HFF-Myc (cell line): ENCODE measurements at regions not wholly inside any gene's neighbourhood (a gene's known extent, or its start where the extent isn't known, plus 50 kb on each side); places are given as distances from the start of the nearest gene placed in this dataset.
"Not testable (repeated sequence)": the region's sequence is repeated elsewhere in the genome, so short reads cannot be mapped to it uniquely, and the experiment has no call there.

Source experiments
- DNase-seq: peaks from one replicate; pipeline ENCODE4 v3.0.0-alpha.2; 2011; ENCODE audit warnings: low read depth; ENCODE audit errors: extremely low read depth
- H3K4me3 ChIP-seq: replicated peaks from 2 replicates; pipeline ENCODE4 v1.5.1; 2011; ENCODE audit warnings: low read depth, mild to moderate bottlenecking, control low read depth, low read length
- TF ChIP-seq, protein P1 (sequence below): IDR thresholded peaks from 2 replicates; pipeline ENCODE4 v1.5.1; 2012; ENCODE audit warnings: mild to moderate bottlenecking, low read depth, low read length, control low read depth; ENCODE audit errors: missing control alignments

DNA sequence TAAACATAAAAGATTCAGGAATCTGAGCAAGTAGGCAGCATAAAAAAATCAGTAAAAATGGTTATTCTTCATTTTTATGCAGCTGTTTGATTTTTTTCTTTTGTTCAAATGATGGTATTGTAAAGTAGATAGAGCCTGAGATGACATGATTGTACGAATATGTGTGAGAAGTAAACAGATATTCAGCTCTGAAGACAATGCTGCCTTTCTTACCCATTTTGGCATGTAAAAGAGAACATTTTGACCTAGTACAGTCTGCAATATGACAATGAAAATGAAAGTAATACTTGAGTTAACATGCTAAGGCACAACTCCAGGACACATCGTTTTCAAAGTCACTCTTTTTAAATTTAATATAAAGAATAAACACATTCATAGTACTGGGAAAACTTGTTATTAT is 95.7 kb upstream of the NCAM2 start:
- no peak for DNase-seq
- TF ChIP-seq, protein P1, sequence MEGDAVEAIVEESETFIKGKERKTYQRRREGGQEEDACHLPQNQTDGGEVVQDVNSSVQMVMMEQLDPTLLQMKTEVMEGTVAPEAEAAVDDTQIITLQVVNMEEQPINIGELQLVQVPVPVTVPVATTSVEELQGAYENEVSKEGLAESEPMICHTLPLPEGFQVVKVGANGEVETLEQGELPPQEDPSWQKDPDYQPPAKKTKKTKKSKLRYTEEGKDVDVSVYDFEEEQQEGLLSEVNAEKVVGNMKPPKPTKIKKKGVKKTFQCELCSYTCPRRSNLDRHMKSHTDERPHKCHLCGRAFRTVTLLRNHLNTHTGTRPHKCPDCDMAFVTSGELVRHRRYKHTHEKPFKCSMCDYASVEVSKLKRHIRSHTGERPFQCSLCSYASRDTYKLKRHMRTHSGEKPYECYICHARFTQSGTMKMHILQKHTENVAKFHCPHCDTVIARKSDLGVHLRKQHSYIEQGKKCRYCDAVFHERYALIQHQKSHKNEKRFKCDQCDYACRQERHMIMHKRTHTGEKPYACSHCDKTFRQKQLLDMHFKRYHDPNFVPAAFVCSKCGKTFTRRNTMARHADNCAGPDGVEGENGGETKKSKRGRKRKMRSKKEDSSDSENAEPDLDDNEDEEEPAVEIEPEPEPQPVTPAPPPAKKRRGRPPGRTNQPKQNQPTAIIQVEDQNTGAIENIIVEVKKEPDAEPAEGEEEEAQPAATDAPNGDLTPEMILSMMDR = no peak

DNA sequence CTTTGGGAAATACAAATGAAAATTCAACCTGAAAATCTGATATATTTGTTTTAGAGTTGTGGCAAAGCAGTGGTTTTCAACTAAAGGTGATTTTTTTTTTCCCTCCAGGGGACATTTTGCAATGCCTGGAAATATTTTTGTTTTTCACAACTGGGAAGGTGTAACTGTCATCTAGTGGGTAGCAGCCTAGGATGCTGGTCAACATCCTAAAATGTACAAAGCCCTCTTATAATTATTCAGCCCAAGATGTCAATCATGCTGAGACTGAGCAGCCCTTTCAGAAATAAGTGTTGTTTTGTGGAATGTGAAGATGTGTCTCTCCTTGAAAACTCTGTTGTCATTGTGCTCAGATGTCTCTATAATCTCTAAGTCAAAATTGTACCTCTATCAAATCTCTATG is 95.2 kb upstream of the NCAM2 start:
- DNase-seq = no peak
- TF ChIP-seq, protein P1 = no peak
- H3K4me3 ChIP-seq = no peak overlapping the region

More for the DNA sequence above, 95.7 kb upstream of the NCAM2 start:
- no peak overlapping the region for H3K4me3 ChIP-seq

DNA sequence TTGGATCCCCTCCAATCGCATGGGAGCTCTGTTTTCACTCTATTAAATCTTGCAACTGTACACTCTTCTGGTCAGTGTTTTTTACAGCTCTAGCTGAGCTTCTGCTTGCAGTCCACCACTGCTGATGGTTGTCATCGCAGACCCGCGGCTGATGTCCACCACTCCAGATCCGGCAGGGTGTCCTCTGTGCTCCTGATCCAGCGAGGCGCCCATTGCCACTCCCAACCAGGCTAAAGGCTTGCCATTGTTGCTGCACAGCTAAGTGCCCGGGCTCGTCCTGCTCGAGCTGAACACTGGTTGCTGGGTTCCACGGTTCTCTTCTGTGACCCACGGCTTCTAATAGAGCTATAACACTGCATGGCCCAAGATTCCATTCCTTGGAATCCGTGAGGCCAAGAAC is 70.7 kb upstream of the NCAM2 start:
- DNase-seq = not testable (repeated sequence)

DNA sequence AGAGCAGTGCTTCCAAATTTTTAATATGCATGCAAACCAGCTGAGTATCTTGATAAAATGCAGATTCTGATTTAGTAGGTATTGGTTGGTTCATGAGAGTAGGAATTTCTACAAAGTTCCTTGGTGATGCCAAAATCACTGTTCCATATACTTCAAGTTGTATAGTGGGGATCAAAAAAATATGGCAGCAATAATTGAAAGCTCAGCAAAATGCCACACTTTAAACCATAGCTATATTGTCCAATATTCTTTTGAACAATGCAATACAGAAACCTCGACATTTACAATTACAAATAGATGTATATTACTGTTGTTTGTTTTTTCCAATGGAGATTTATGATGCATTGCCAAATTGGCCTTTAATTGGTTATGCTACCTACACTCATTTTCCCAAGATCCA is 55.7 kb upstream of the NCAM2 start:
- TF ChIP-seq, protein P1 = no peak
- no peak overlapping the region for H3K4me3 ChIP-seq
- no peak for DNase-seq

More for the DNA sequence above, 70.7 kb upstream of the NCAM2 start:
- not testable (repeated sequence) for H3K4me3 ChIP-seq

DNA sequence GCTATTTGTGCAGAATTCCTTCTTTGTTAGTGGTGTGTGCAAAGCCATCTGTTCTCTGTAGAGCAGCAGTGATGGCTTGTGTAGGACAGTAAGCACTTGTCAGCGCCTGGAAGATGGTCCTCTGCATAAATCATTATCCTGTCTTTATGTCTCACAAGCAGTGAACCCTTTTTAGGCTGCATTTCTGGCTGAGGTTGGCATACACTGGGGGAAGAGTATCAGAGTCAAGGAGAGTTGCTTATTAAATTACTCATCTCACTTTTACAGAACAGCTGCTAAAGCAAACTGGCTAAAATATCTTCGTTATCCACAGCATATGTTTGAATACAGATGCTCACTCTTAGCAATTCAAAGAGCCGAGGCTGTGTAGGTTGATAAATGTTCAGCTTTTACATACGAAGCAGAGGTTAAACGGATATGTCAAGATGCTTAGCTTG is 54.6 kb upstream of the NCAM2 start:
- TF ChIP-seq, protein P1 = no peak
- DNase-seq = no peak
- no peak overlapping the region for H3K4me3 ChIP-seq

DNA sequence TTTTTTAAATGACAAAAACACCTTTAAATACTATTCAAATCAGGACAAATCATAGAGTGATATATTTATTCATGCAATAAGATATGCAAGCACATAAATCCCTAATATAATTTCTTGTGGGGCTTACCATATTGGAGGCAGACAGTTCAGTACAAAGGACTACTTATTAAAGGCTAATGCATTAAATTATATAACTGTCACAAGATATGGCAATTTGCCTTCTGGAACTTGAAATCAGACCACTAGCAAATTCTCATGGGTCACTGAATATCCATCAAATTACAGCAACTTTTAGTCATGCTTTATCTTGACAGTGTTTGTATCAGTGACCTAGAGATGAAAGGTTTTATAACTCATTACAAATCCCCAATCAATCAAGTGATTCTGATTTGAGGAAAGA is 54.1 kb upstream of the NCAM2 start:
- no peak for DNase-seq
- H3K4me3 ChIP-seq = no peak overlapping the region
- TF ChIP-seq, protein P1 = no peak

DNA sequence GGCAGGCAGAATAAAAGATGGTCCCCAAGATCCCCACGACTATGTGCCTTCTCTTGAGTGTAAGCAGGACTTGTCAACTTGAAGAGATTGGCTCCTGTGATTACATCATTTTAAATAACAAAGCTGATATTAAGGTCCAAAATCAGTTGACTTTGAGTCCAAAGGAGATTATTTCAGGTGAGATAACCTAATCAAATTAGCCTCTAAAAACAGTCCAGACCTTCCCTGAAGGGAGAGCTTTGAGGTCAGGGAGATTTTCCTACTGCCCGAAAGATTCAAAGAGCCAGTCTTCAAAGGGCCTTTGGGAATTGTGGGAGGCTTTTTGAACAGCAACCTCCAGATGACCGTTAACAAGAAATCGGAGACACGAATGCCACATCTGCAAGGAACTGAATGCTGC is 51.5 kb upstream of the NCAM2 start:
- DNase-seq = no peak
- TF ChIP-seq, protein P1 = no peak
- H3K4me3 ChIP-seq = no peak overlapping the region
